DND-41 (cell line): ENCODE measurements at regions not wholly inside any gene's neighbourhood (a gene's known extent, or its start where the extent isn't known, plus 50 kb on each side); places are given as distances from the start of the nearest gene placed in this dataset.
"Not testable (repeated sequence)": the region's sequence is repeated elsewhere in the genome, so short reads cannot be mapped to it uniquely, and the experiment has no call there.

ENCODE experiments used
- CTCF ChIP-seq: IDR thresholded peaks from 2 replicates; pipeline ENCODE4 v1.5.1; 2012; ENCODE audit warnings: borderline replicate concordance, low read length, moderate library complexity, mild to moderate bottlenecking; ENCODE audit not compliant: poor library complexity, severe bottlenecking; ENCODE audit errors: extremely low read depth
- EZH2 ChIP-seq: IDR thresholded peaks from 3 replicates; pipeline ENCODE4 v1.6.1; 2012; ENCODE audit warnings: borderline replicate concordance, low read depth, mild to moderate bottlenecking, moderate library complexity, low read length, inconsistent platforms; ENCODE audit not compliant: severe bottlenecking

GRCh38 chr16:29143739-29144668 lies 159.2 kb downstream of the LAT start:
- not testable (repeated sequence) for TF ChIP-seq EZH2, CTCF
